GM20000 (cell line): ENCODE measurements at regions not wholly inside any gene's neighbourhood (a gene's known extent, or its start where the extent isn't known, plus 50 kb on each side); places are given as distances from the start of the nearest gene placed in this dataset.
"Not testable (repeated sequence)": the region's sequence is repeated elsewhere in the genome, so short reads cannot be mapped to it uniquely, and the experiment has no call there.

Source experiments
- DNase-seq: peaks from one replicate; pipeline ENCODE4 v3.0.0; 2012; ENCODE audit warnings: low spot score
- TF ChIP-seq, protein P1 (sequence below): IDR thresholded peaks from 2 replicates; pipeline ENCODE4 v1.5.1; 2012; ENCODE audit warnings: mild to moderate bottlenecking, control low read depth; ENCODE audit errors: extremely low read depth, missing control alignments

- TF ChIP-seq, protein P1, sequence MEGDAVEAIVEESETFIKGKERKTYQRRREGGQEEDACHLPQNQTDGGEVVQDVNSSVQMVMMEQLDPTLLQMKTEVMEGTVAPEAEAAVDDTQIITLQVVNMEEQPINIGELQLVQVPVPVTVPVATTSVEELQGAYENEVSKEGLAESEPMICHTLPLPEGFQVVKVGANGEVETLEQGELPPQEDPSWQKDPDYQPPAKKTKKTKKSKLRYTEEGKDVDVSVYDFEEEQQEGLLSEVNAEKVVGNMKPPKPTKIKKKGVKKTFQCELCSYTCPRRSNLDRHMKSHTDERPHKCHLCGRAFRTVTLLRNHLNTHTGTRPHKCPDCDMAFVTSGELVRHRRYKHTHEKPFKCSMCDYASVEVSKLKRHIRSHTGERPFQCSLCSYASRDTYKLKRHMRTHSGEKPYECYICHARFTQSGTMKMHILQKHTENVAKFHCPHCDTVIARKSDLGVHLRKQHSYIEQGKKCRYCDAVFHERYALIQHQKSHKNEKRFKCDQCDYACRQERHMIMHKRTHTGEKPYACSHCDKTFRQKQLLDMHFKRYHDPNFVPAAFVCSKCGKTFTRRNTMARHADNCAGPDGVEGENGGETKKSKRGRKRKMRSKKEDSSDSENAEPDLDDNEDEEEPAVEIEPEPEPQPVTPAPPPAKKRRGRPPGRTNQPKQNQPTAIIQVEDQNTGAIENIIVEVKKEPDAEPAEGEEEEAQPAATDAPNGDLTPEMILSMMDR = no peak
- no peak for DNase-seq
Observed at GRCh38 chr4:116215622-116216021, 869.8 kb downstream of the TRAM1L1 start.

- no peak for DNase-seq
- TF ChIP-seq, protein P1 = no peak
Observed at GRCh38 chr4:116202524-116202923, 882.9 kb downstream of the TRAM1L1 start.

GRCh38 chr4:116197317-116197809, 888.0 kb downstream of the TRAM1L1 start:
- DNase-seq = no peak
- TF ChIP-seq, protein P1 = no peak

DNA sequence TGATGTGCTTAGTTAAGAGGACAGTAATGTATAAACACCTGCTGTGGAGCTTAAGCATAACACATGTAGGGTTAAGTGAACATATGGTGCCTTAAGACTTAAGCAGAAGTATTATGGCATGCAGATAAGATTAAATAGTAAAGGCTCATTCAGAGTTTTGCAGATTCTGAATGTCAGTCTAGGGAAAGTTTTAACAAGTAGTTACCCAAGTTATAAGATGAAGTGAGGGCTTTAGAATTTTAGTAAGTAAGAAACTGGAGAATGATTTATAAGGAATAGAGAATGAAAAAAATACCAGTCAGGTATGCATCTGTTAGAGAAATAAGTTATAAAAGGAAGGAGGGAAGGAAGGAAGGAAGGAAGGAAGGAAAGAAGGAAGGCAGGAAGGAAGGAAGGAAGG, 902.1 kb downstream of the TRAM1L1 start:
- TF ChIP-seq, protein P1 = no peak
- DNase-seq = no peak

- TF ChIP-seq, protein P1 = peak; percentile 45
- peak; percentile 8 for DNase-seq
Observed at GRCh38 chr4:116180157-116180601, 905.2 kb downstream of the TRAM1L1 start.

GRCh38 chr4:116151371-116151770, 934.0 kb downstream of the TRAM1L1 start:
- not testable (repeated sequence) for DNase-seq

GRCh38 chr4:116150152-116150551, 935.2 kb downstream of the TRAM1L1 start:
- no peak for DNase-seq
- TF ChIP-seq, protein P1 = no peak

GRCh38 chr4:116143198-116143597, 942.2 kb downstream of the TRAM1L1 start:
- TF ChIP-seq, protein P1 = no peak
- no peak for DNase-seq
